Common myeloid progenitor, CD34-positive (primary cell): ENCODE measurements at regions not wholly inside any gene's neighbourhood (a gene's known extent, or its start where the extent isn't known, plus 50 kb on each side); places are given as distances from the start of the nearest gene placed in this dataset.
"Not testable (repeated sequence)": the region's sequence is repeated elsewhere in the genome, so short reads cannot be mapped to it uniquely, and the experiment has no call there.

ENCODE experiments used
- CTCF ChIA-PET: fragments of 350-600 bp; sonication (Branson Sonifier 250); formaldehyde crosslinking; loops from one replicate; lab custom pipeline; 2021; ENCODE audit warnings: antibody characterized with exemption; lab: Charles Lee
- POLR2A ChIA-PET: fragments of 350-600 bp; sonication (Branson Sonifier 250); formaldehyde crosslinking; loops from one replicate; lab custom pipeline; 2021; ENCODE audit warnings: antibody characterized with exemption; lab: Charles Lee
- DNase-seq, 3 donors: peaks; one replicate each; pipeline versions ENCODE4 v3.0.0 to v3.0.0-alpha.2; 2013
- H3K27ac ChIP-seq, 2 experiments: 1 replicate in 1 of 2; 2 replicates in 1 of 2; pipeline ENCODE4 v1.7.0; 2013; ENCODE audit warnings: inconsistent platforms in 2 of 2, low read length in 2 of 2, mild to moderate bottlenecking in 2 of 2, low read depth in 1 of 2, moderate library complexity in 1 of 2; ENCODE audit not compliant: severe bottlenecking in 2 of 2, insufficient read depth in 1 of 2, poor library complexity in 1 of 2
- H3K27me3 ChIP-seq, 5 experiments: replicated peaks in 2 of 5; 1 replicate in 3 of 5; 2 replicates in 2 of 5; pipeline versions ENCODE4 v1.6.1 to v1.7.0; 2013; ENCODE audit warnings: low read length in 4 of 5, mild to moderate bottlenecking in 2 of 5, moderate library complexity in 2 of 5, inconsistent platforms in 1 of 5; ENCODE audit not compliant: insufficient read depth in 5 of 5, control insufficient read depth in 4 of 5
- H3K36me3 ChIP-seq, 4 experiments: 1 replicate in 2 of 4; 2 replicates in 2 of 4; pipeline versions ENCODE4 v1.6.1 to v1.7.0; 2013; ENCODE audit warnings: low read length in 3 of 4, control low read depth in 1 of 4, mild to moderate bottlenecking in 1 of 4; ENCODE audit not compliant: control insufficient read depth in 4 of 4, insufficient read depth in 4 of 4
- H3K4me1 ChIP-seq, 4 experiments: 1 replicate in 3 of 4; 2 replicates in 1 of 4; pipeline versions ENCODE4 v1.6.1 to v1.7.1; 2013; ENCODE audit warnings: low read length in 3 of 4, mild to moderate bottlenecking in 3 of 4, control low read depth in 1 of 4, inconsistent platforms in 1 of 4, moderate library complexity in 1 of 4; ENCODE audit not compliant: control insufficient read depth in 4 of 4, insufficient read depth in 4 of 4; ENCODE audit errors: control extremely low read depth in 1 of 4
- H3K4me3 ChIP-seq, 7 experiments: 1 replicate in 4 of 7; 2 replicates in 3 of 7; pipeline versions ENCODE4 v1.5.1 to v1.7.0; 2013; ENCODE audit warnings: mild to moderate bottlenecking in 7 of 7, low read length in 6 of 7, moderate library complexity in 6 of 7, inconsistent platforms in 2 of 7, low read depth in 2 of 7, control low read depth in 1 of 7; ENCODE audit not compliant: insufficient read depth in 4 of 7, control insufficient read depth in 1 of 7; ENCODE audit errors: extremely low read depth in 1 of 7
- H3K9me3 ChIP-seq, 5 experiments: 1 replicate in 4 of 5; 2 replicates in 1 of 5; pipeline versions ENCODE4 v1.6.1 to v1.7.1; 2013; ENCODE audit warnings: low read length in 4 of 5, mild to moderate bottlenecking in 2 of 5, inconsistent platforms in 1 of 5, low read depth in 1 of 5, moderate library complexity in 1 of 5; ENCODE audit not compliant: control insufficient read depth in 4 of 5, insufficient read depth in 2 of 5; ENCODE audit errors: control extremely low read depth in 1 of 5
- WGBS: methylation state at CpG from one replicate; pipeline ENCODE4 v1.1.5; 2013; ENCODE audit not compliant: insufficient coverage; 5-methylcytosine and 5-hydroxymethylcytosine counted together

- CTCF ChIA-PET, result no interaction called here
These were observed 52.2 kb downstream of the BEX3 start for GRCh38 chrX:103428525-103428924.

GRCh38 chrX:103429026-103429425 is 52.7 kb downstream of the BEX3 start:
- H3K4me3 ChIP-seq, H3K4me1 ChIP-seq, H3K27me3 ChIP-seq, POLR2A ChIA-PET, H3K9me3 ChIP-seq, H3K27ac ChIP-seq, CTCF ChIA-PET, DNase-seq, H3K36me3 ChIP-seq: not testable (repeated sequence)
- WGBS, result 70% methylated on average over 5 of the region's 7 CpGs

More at GRCh38 chrX:103428525-103428924, 52.2 kb downstream of the BEX3 start:
- DNase-seq, result no peak
- H3K27me3 ChIP-seq, result no peaks in the 10 kb centered on the region
- POLR2A ChIA-PET, result no interaction called here
- H3K4me3 ChIP-seq, result no peak overlapping the region
- 80% methylated on average over 1 of the region's 2 CpGs for WGBS
- no peaks in the 10 kb centered on the region for H3K4me1 ChIP-seq
- no peaks in the 10 kb centered on the region for H3K9me3 ChIP-seq
- no peak overlapping the region for H3K27ac ChIP-seq
- H3K36me3 ChIP-seq, result no peaks in the 10 kb centered on the region

GRCh38 chrX:103431316-103431715 is 55.0 kb downstream of the BEX3 start:
- Histone ChIP-seq H3K4me1 (no peaks in the 10 kb centered on the region), H3K4me3 (no peak overlapping the region), H3K27ac (no peak overlapping the region), H3K36me3 (no peaks in the 10 kb centered on the region), H3K27me3 (no peaks in the 10 kb centered on the region), H3K9me3 (no peaks in the 10 kb centered on the region)
- POLR2A ChIA-PET, result no interaction called here
- CTCF ChIA-PET, result no interaction called here
- WGBS, result 98% methylated on average over 6 of the region's 7 CpGs
- DNase-seq, result no peak

GRCh38 chrX:103432841-103433240 is 56.5 kb downstream of the BEX3 start:
- DNase-seq, H3K36me3 ChIP-seq, H3K27ac ChIP-seq, POLR2A ChIA-PET, H3K4me1 ChIP-seq, H3K27me3 ChIP-seq, H3K4me3 ChIP-seq, CTCF ChIA-PET, H3K9me3 ChIP-seq: not testable (repeated sequence)
- WGBS, result 100% methylated on average over 1 of the region's 5 CpGs

- Histone ChIP-seq H3K27ac (no peak overlapping the region), H3K36me3 (no peaks in the 10 kb centered on the region), H3K4me3 (no peak overlapping the region), H3K9me3 (no peaks in the 10 kb centered on the region), H3K27me3 (no peaks in the 10 kb centered on the region), H3K4me1 (no peaks in the 10 kb centered on the region)
- POLR2A ChIA-PET, result no interaction called here
- no peak for DNase-seq
- CTCF ChIA-PET, result interaction anchor here (0.6 kb wide), 1 partner anchor 14 kb away, joined by 4 read pairs; no protein-coding TSS in a partner anchor
- 63% methylated on average over 3 of the region's 5 CpGs for WGBS
These were observed 61.0 kb downstream of the BEX3 start for GRCh38 chrX:103437147-103437873.

- Histone ChIP-seq H3K4me1 (no peaks in the 10 kb centered on the region), H3K36me3 (no peaks in the 10 kb centered on the region), H3K9me3 (no peaks in the 10 kb centered on the region), H3K4me3 (no peak overlapping the region), H3K27ac (no peak overlapping the region), H3K27me3 (no peaks in the 10 kb centered on the region)
- 70% methylated on average over 2 of the region's 2 CpGs for WGBS
- no peak for DNase-seq
- ChIA-PET POLR2A (no interaction called here), CTCF (no interaction called here)
These were observed 62.8 kb downstream of the BEX3 start for GRCh38 chrX:103439161-103439560.

- POLR2A ChIA-PET, result no interaction called here
- DNase-seq, result no peak
- Histone ChIP-seq H3K27ac (no peak overlapping the region), H3K9me3 (no peaks in the 10 kb centered on the region), H3K36me3 (no peaks in the 10 kb centered on the region), H3K4me3 (no peak overlapping the region), H3K27me3 (no peaks in the 10 kb centered on the region), H3K4me1 (no peaks in the 10 kb centered on the region)
- WGBS, result 100% methylated on average over 1 of the region's 2 CpGs
- CTCF ChIA-PET, result no interaction called here
These were observed 64.3 kb downstream of the BEX3 start for GRCh38 chrX:103440621-103441020.
